MCF 10A (cell line): ENCODE measurements at regions not wholly inside any gene's neighbourhood (a gene's known extent, or its start where the extent isn't known, plus 50 kb on each side); places are given as distances from the start of the nearest gene placed in this dataset.
A peak's percentile ranks its signal among the peaks of the same experiment; 100 is the strongest.

Source experiments
- BruUV-seq: library from RNA; stranded (reverse); fragments of 400-500 nt; replicated peaks from 2 replicates; lab custom pipeline; 2021; lab: Mats Ljungman, UMichigan
- CTCF ChIA-PET: fragments of 300-600 bp; sonication (Branson Sonifier 250); formaldehyde crosslinking; extraction: SDS; loops from one replicate; lab custom pipeline; 2021; ENCODE audit warnings: antibody characterized with exemption, inconsistent platforms; lab: Yijun Ruan, JAX
- POLR2A ChIA-PET: fragments of 300-600, 350-650 bp; sonication (Branson Sonifier 250); formaldehyde crosslinking; extraction: SDS; loops from one replicate; lab custom pipeline; 2020; ENCODE audit warnings: antibody characterized with exemption, inconsistent platforms; lab: Yijun Ruan, JAX
- DNase-seq: peaks from one replicate; pipeline ENCODE4 v3.0.0-alpha.2; 2018; ENCODE audit not compliant: unreplicated experiment
- H3K27ac Mint-ChIP-seq: one replicate; pipeline ENCODE4 v1.8.0; 2022; ENCODE audit warnings: mild to moderate bottlenecking, low read depth, mixed read lengths; ENCODE audit not compliant: unreplicated experiment
- H3K27me3 Mint-ChIP-seq: one replicate; pipeline ENCODE4 v1.8.0; 2022; ENCODE audit warnings: mixed read lengths; ENCODE audit not compliant: insufficient read depth, unreplicated experiment
- H3K36me3 Mint-ChIP-seq: one replicate; pipeline ENCODE4 v1.8.0; 2022; ENCODE audit warnings: mild to moderate bottlenecking, moderate library complexity, mixed read lengths; ENCODE audit not compliant: insufficient read depth, unreplicated experiment
- H3K4me1 Mint-ChIP-seq: one replicate; pipeline ENCODE4 v1.8.0; 2022; ENCODE audit warnings: mixed read lengths; ENCODE audit not compliant: insufficient read depth, unreplicated experiment
- H3K4me3 Mint-ChIP-seq: one replicate; pipeline ENCODE4 v1.8.0; 2022; ENCODE audit warnings: mild to moderate bottlenecking, moderate library complexity, mixed read lengths; ENCODE audit not compliant: unreplicated experiment
- H3K9me3 Mint-ChIP-seq: one replicate; pipeline ENCODE4 v1.8.0; 2022; ENCODE audit warnings: mixed read lengths; ENCODE audit not compliant: unreplicated experiment
- intact Hi-C: fragments of 100-400 bp; cut with micrococcal nuclease; formaldehyde crosslinking; loops from 2 replicates; pipeline ENCODE4 v1.14.1; 2022
- TF ChIP-seq, protein P1 (sequence below): fragments of 200-600 bp; IDR thresholded peaks from one replicate; pipeline ENCODE4 v1.8.0; 2022; ENCODE audit warnings: antibody characterized with exemption, mild to moderate bottlenecking; ENCODE audit not compliant: unreplicated experiment

DNA sequence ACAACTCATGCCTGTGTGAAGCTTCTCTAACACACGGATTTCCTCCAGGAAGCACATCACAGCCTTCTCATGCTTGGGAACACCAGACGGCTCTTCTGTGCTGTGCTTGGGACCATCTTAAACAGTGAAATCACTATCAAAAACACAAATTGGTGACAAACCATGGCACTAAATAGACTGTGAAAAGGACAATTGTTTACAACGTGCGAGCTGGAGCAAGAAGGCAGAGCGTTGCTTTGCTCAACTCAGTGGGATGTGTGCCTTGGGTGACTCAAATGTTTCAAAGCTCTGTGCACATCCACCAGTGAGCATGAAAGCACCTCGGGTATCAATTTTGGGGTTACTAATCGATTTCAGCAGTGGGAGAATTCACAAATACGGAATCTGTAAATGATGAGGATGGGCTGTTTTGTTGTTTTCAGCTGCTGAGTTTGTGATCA lies 182.4 kb upstream of the ARL4C start:
- DNase-seq, result peak; percentile 50
- BruUV-seq, result no TSS peak
- POLR2A ChIA-PET, result interaction anchor here (0.6 to 1.0 kb wide), 5 partner anchors 9 to 651 kb away, joined by 3 to 4 read pairs (median 3); no protein-coding TSS in a partner anchor
- CTCF ChIA-PET, result interaction anchor here (0.9 to 1.6 kb wide), 3 partner anchors 12 to 378 kb away, joined by 3 to 6 read pairs (median 3); no protein-coding TSS in a partner anchor
- peaks cover 6% of the 10 kb centered on the region for H3K36me3 Mint-ChIP-seq
- no peak overlapping the region for H3K4me3 Mint-ChIP-seq
- TF ChIP-seq, protein P1, sequence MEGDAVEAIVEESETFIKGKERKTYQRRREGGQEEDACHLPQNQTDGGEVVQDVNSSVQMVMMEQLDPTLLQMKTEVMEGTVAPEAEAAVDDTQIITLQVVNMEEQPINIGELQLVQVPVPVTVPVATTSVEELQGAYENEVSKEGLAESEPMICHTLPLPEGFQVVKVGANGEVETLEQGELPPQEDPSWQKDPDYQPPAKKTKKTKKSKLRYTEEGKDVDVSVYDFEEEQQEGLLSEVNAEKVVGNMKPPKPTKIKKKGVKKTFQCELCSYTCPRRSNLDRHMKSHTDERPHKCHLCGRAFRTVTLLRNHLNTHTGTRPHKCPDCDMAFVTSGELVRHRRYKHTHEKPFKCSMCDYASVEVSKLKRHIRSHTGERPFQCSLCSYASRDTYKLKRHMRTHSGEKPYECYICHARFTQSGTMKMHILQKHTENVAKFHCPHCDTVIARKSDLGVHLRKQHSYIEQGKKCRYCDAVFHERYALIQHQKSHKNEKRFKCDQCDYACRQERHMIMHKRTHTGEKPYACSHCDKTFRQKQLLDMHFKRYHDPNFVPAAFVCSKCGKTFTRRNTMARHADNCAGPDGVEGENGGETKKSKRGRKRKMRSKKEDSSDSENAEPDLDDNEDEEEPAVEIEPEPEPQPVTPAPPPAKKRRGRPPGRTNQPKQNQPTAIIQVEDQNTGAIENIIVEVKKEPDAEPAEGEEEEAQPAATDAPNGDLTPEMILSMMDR, result no peak
- no peaks in the 10 kb centered on the region for H3K27me3 Mint-ChIP-seq
- H3K4me1 Mint-ChIP-seq, result peaks cover 24% of the 10 kb centered on the region
- intact Hi-C loops, result loop anchor here (10.0 kb wide), 1 partner anchor 275 kb away; the partner anchor contains the start of gene SH3BP4
- no peak overlapping the region for H3K27ac Mint-ChIP-seq
- peaks cover 7% of the 10 kb centered on the region for H3K9me3 Mint-ChIP-seq

DNA sequence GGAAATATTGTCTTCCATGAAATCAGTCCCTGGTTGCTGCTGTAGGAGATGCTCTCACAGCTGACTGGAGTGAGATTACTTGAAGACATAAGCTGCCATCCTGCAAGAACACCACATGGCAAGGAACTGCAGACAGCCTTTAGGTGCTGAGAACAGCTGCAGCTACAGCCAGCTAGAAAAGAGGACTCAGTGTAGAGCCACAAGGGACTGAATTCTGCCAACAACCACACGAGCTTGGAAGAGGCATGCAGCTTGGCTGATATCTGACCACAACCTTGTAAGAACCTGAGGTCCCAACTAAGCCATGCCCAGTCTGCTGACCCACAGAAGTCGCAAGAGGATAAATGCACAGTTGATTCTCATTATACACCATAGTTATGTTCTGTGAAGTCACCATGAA lies 181.8 kb upstream of the ARL4C start:
- Mint-ChIP-seq H3K36me3 (peaks cover 3% of the 10 kb centered on the region), H3K27me3 (no peaks in the 10 kb centered on the region), H3K4me3 (no peak overlapping the region), H3K27ac (no peak overlapping the region), H3K9me3 (peaks cover 7% of the 10 kb centered on the region), H3K4me1 (peaks cover 29% of the 10 kb centered on the region)
- peak; percentile 44 for DNase-seq
- ChIA-PET CTCF (interaction anchor here (1.6 kb wide), 1 partner anchor 13 kb away, joined by 6 read pairs; no protein-coding TSS in a partner anchor), POLR2A (interaction anchor here (0.7 to 1.0 kb wide), 2 partner anchors 9 to 81 kb away, joined by 3 read pairs; no protein-coding TSS in a partner anchor)
- no TSS peak for BruUV-seq
- TF ChIP-seq, protein P1, result no peak
- intact Hi-C loops, result loop anchor here (10.0 kb wide), 1 partner anchor 276 kb away; the partner anchor contains the start of gene SH3BP4

DNA sequence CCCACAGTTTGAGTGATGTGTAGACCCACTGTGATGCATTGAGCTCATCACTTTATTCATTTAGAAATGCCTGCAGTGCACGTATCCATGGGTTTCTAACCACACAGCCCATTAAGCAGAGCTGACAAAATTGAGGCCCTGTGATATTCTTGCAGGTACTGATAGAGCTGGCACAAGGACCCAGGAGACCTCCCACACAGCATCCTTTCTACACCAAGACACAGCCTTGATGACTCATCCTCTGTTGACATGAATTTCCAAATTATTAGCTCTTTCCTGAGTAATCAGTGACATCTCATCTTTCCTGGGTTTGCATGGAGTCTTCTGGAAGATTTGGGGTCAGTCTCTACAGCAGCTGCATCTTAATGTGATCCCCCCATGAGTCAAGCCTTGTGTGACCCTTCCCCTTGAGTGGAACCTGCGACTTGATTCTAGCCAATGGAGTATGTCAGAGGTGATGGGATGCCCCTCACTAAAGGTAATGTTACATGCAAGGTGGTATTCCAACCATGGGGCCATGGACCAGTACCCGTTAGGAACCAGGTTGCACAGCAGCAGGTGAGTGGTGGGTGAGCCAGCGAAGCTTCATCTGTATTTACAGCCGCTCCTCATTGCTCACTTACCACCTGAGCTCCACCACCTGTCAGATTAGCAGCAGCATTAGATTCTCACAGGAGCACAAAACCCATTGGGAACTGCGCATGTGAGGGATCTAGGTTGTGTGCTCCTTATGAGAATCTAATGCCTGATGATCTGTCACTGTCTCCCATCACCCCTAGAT lies 181.1 kb upstream of the ARL4C start:
- no peak overlapping the region for H3K27ac Mint-ChIP-seq
- H3K9me3 Mint-ChIP-seq, result peaks cover 6% of the 10 kb centered on the region
- intact Hi-C loops, result loop anchor here (10.0 kb wide), 1 partner anchor 277 kb away; the partner anchor contains the start of gene SH3BP4
- no TSS peak for BruUV-seq
- POLR2A ChIA-PET, result interaction anchor here (1.0 kb wide), 1 partner anchor 9 kb away, joined by 3 read pairs; no protein-coding TSS in a partner anchor
- H3K4me1 Mint-ChIP-seq, result peaks cover 28% of the 10 kb centered on the region
- peak; percentile 74 for DNase-seq
- TF ChIP-seq, protein P1, result no peak
- no peaks in the 10 kb centered on the region for H3K36me3 Mint-ChIP-seq
- no peak overlapping the region for H3K4me3 Mint-ChIP-seq
- CTCF ChIA-PET, result no interaction called here
- no peaks in the 10 kb centered on the region for H3K27me3 Mint-ChIP-seq

DNA sequence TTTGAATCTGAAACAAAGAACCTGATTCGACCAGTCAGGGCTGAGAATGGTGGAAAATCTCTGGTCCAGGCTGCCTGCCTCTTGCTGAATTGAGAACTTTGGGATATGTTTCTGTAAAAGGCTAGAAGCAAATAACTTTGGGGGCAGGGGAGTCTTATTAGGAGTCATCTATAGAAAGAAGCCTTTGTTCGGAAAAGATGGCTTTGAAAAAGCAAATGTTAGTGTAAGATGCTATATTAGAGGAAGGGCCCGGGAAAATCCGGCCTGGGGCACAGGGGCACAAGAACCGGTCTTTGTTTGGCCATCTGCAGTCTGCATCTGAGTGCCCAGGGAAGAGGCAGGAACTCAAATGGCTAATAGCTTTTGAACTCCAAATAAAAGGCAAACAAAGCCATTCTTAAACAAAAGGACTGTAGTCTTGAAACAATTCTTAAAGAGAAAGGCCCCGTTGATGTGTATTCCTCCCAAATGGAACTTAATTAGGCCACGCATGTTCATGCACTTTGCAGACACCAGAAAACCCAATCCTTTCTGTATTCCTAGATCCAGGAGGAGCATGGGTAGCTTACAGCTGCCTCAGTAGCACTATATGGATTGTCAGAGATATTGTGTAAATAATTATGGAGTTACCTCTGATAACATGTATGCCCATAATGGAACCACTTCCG lies 180.0 kb upstream of the ARL4C start:
- TF ChIP-seq, protein P1, result no peak
- no peaks in the 10 kb centered on the region for H3K27me3 Mint-ChIP-seq
- no peaks in the 10 kb centered on the region for H3K36me3 Mint-ChIP-seq
- H3K9me3 Mint-ChIP-seq, result no peaks in the 10 kb centered on the region
- intact Hi-C loops, result loop anchor here (10.0 kb wide), 1 partner anchor 278 kb away; the partner anchor contains the start of gene SH3BP4
- no peak overlapping the region for H3K27ac Mint-ChIP-seq
- BruUV-seq, result no TSS peak
- DNase-seq, result no peak
- POLR2A ChIA-PET, result no interaction called here
- CTCF ChIA-PET, result no interaction called here
- H3K4me1 Mint-ChIP-seq, result peaks cover 20% of the 10 kb centered on the region
- no peak overlapping the region for H3K4me3 Mint-ChIP-seq
